Transverse colon (tissue), 4 donors: ENCODE measurements at regions not wholly inside any gene's neighbourhood (a gene's known extent, or its start where the extent isn't known, plus 50 kb on each side); places are given as distances from the start of the nearest gene placed in this dataset.

Source experiments
- DNase-seq: peaks from one replicate; pipeline ENCODE4 v3.0.0-alpha.2; 2019
- H3K27ac ChIP-seq, 4 donors: fragments of 200-600 bp; sonication (generic); 2 replicates each; pipeline ENCODE4 v1.5.1; 2016 to 2018; ENCODE audit warnings: inconsistent platforms in 4 of 4
- H3K27me3 ChIP-seq: fragments of 200-600 bp; sonication (generic); 2 replicates; pipeline ENCODE4 v1.5.1; 2017; ENCODE audit warnings: inconsistent platforms
- H3K36me3 ChIP-seq, 4 donors: fragments of 200-600 bp; sonication (generic); 2 replicates each; pipeline ENCODE4 v1.5.1; 2017 to 2019; ENCODE audit warnings: inconsistent platforms in 4 of 4
- H3K4me1 ChIP-seq, 4 donors: fragments of 200-600 bp; sonication (generic); 2 replicates each; pipeline ENCODE4 v1.5.1; 2017 to 2020; ENCODE audit warnings: inconsistent platforms in 4 of 4
- H3K4me3 ChIP-seq, 4 donors: fragments of 200-600 bp; sonication (generic); 1 replicate in 1 of 4; 2 replicates in 3 of 4; pipeline versions ENCODE4 v1.5.1 to v1.6.1; 2017 to 2019; ENCODE audit warnings: inconsistent platforms in 4 of 4
- H3K9me3 ChIP-seq, 2 donors: fragments of 200-600 bp; sonication (generic); 2 replicates each; pipeline ENCODE4 v1.5.1; 2017 to 2019; ENCODE audit warnings: inconsistent platforms in 2 of 2
- CTCF ChIP-seq, 5 experiments: fragments of 200-600 bp in 3 of 5; fragments of 450-650 bp in 2 of 5; sonication (generic) in 3 of 5; IDR thresholded peaks; 1 replicate in 2 of 5; 2 replicates in 3 of 5; pipeline ENCODE4 v1.5.1; 2016 to 2017; ENCODE audit warnings: antibody characterized with exemption in 5 of 5, inconsistent platforms in 3 of 5, mild to moderate bottlenecking in 2 of 5, moderate library complexity in 1 of 5
- EP300 ChIP-seq: sonication (generic); formaldehyde crosslinking; IDR thresholded peaks from one replicate; pipeline ENCODE4 v1.6.1; 2017; ENCODE audit warnings: antibody characterized with exemption, low read depth
- POLR2A ChIP-seq: fragments of 450-650 bp; IDR thresholded peaks from one replicate; pipeline ENCODE4 v1.6.1; 2016; ENCODE audit warnings: antibody characterized with exemption, mild to moderate bottlenecking, moderate library complexity
- POLR2AphosphoS5 ChIP-seq, 3 donors: sonication (generic); formaldehyde crosslinking; IDR thresholded peaks; one replicate each; pipeline ENCODE4 v1.6.1; 2016; ENCODE audit warnings: antibody characterized with exemption in 3 of 3
- WGBS, 2 donors: methylation state at CpG; one replicate each; pipeline ENCODE4 v1.1.5; 2018; ENCODE audit warnings: low coverage in 1 of 2; 5-methylcytosine and 5-hydroxymethylcytosine counted together
- in situ Hi-C, 4 donors: fragments of 200-750 bp; cut with MboI; loops; one replicate each; pipeline versions ENCODE4 v1.15.0 to v1.15.1; 2017; ENCODE audit warnings: low sequenced_read_pairs in 3 of 4, low pct_ligation_motif_present in 1 of 4, low pct_unique_long_range_greater_than_20kb in 1 of 4
- intact Hi-C: fragments of 100-400 bp; cut with DNase I; formaldehyde crosslinking; loops from one replicate; pipeline ENCODE4 v1.15.1; 2023; ENCODE audit warnings: low total_unique reads

- no peak for TF ChIP-seq POLR2A
- Histone ChIP-seq H3K27me3 (no peaks in the 10 kb centered on the region), H3K27ac (no peak overlapping the region), H3K4me1 (peaks cover 0 to 4% (median 0%) of the 10 kb centered on the region in 4 donors), H3K4me3 (no peak overlapping the region), H3K36me3 (no peaks in the 10 kb centered on the region), H3K9me3 (no peaks in the 10 kb centered on the region)
- no peak for DNase-seq
- intact Hi-C loops = no loop called here
- in situ Hi-C loops = no loop called here
- 58 to 67% methylated on average over 1 of the region's 1 CpG for WGBS, 2 donors
These were observed 162.9 kb upstream of the FGGY start for GRCh38 chr1:59133997-59134396.

GRCh38 chr1:59135761-59136255 is 161.1 kb upstream of the FGGY start:
- 91 to 100% methylated on average over 1 of the region's 1 CpG for WGBS, 2 donors
- Histone ChIP-seq H3K36me3 (no peaks in the 10 kb centered on the region), H3K27ac (no peak overlapping the region), H3K4me1 (peaks cover 0 to 4% (median 0%) of the 10 kb centered on the region in 4 donors), H3K9me3 (no peaks in the 10 kb centered on the region), H3K4me3 (no peak overlapping the region), H3K27me3 (no peaks in the 10 kb centered on the region)
- TF ChIP-seq CTCF (IDR thresholded peaks at IDR 0.05) (no peak), POLR2A (no peak), EP300 (no peak), POLR2AphosphoS5 (IDR thresholded peaks at IDR 0.05) (no peak)
- intact Hi-C loops (no loop called here), in situ Hi-C loops (no loop called here)
- no peak for DNase-seq

GRCh38 chr1:59136541-59137275 is 160.2 kb upstream of the FGGY start:
- H3K36me3 ChIP-seq = no peaks in the 10 kb centered on the region
- no peak overlapping the region for H3K27ac ChIP-seq
- TF ChIP-seq EP300 (no peak), POLR2A (no peak), CTCF (IDR thresholded peaks at IDR 0.05) (no peak), POLR2AphosphoS5 (IDR thresholded peaks at IDR 0.05) (no peak)
- WGBS, 2 donors = 79 to 82% methylated on average over 6 to 8 of the region's 8 CpGs
- no peaks in the 10 kb centered on the region for H3K9me3 ChIP-seq
- no peak overlapping the region for H3K4me3 ChIP-seq
- H3K4me1 ChIP-seq = peaks cover 0 to 12% (median 0%) of the 10 kb centered on the region in 4 donors
- DNase-seq = no peak
- in situ Hi-C loops (no loop called here), intact Hi-C loops (no loop called here)
- no peaks in the 10 kb centered on the region for H3K27me3 ChIP-seq

GRCh38 chr1:59137276-59137615 is 159.6 kb upstream of the FGGY start:
- Histone ChIP-seq H3K36me3 (no peaks in the 10 kb centered on the region), H3K9me3 (no peaks in the 10 kb centered on the region), H3K27ac (no peak overlapping the region), H3K4me3 (no peak overlapping the region), H3K27me3 (no peaks in the 10 kb centered on the region), H3K4me1 (peaks cover 0 to 12% (median 0%) of the 10 kb centered on the region in 4 donors)
- intact Hi-C loops (no loop called here), in situ Hi-C loops (no loop called here)
- no peak for DNase-seq
- 90 to 100% methylated on average over 2 to 3 of the region's 3 CpGs for WGBS, 2 donors
- TF ChIP-seq POLR2AphosphoS5 (IDR thresholded peaks at IDR 0.05) (no peak), CTCF (IDR thresholded peaks at IDR 0.05) (no peak), EP300 (no peak), POLR2A (no peak)

GRCh38 chr1:59137968-59138367 is 158.9 kb upstream of the FGGY start:
- intact Hi-C loops = no loop called here
- peaks cover 0 to 15% (median under 1%) of the 10 kb centered on the region in 4 donors for H3K4me1 ChIP-seq

More at GRCh38 chr1:59137968-59138367, 158.9 kb upstream of the FGGY start:
- DNase-seq = no peak
- no peaks in the 10 kb centered on the region for H3K27me3 ChIP-seq
- H3K36me3 ChIP-seq = no peaks in the 10 kb centered on the region
- H3K4me3 ChIP-seq = no peak overlapping the region
- in situ Hi-C loops = no loop called here
- no peak for TF ChIP-seq POLR2AphosphoS5 (IDR thresholded peaks at IDR 0.05)
- no peak for TF ChIP-seq CTCF (IDR thresholded peaks at IDR 0.05)
- TF ChIP-seq POLR2A = no peak
- no peak for TF ChIP-seq EP300
- no peaks in the 10 kb centered on the region for H3K9me3 ChIP-seq
- 90% methylated on average over 3 to 4 of the region's 4 CpGs for WGBS, 2 donors
- H3K27ac ChIP-seq = no peak overlapping the region
